NCI-H2081 treated with DMSO at 0.1 percent for 48 hours (cell line): ENCODE measurements at regions not wholly inside any gene's neighbourhood (a gene's known extent, or its start where the extent isn't known, plus 50 kb on each side); places are given as distances from the start of the nearest gene placed in this dataset.
"Not testable (repeated sequence)": the region's sequence is repeated elsewhere in the genome, so short reads cannot be mapped to it uniquely, and the experiment has no call there.

Source experiments
- DNase-seq: peaks from one replicate; lab custom pipeline; 2025; lab: John Stamatoyannopoulos, UW

GRCh38 chr3:70488131-70488530 is 175.7 kb upstream of the MDFIC2 start:
- DNase-seq: no peak

GRCh38 chr3:70486414-70487017 is 174.1 kb upstream of the MDFIC2 start:
- no peak for DNase-seq

GRCh38 chr3:70476174-70476573 is 163.7 kb upstream of the MDFIC2 start:
- DNase-seq: no peak

- DNase-seq: no peak
These were observed 159.3 kb upstream of the MDFIC2 start for GRCh38 chr3:70471464-70472342.

GRCh38 chr3:70466096-70466495 is 153.7 kb upstream of the MDFIC2 start:
- no peak for DNase-seq

GRCh38 chr3:70464876-70465275 is 152.4 kb upstream of the MDFIC2 start:
- no peak for DNase-seq

GRCh38 chr3:70464465-70464864 is 152.0 kb upstream of the MDFIC2 start:
- DNase-seq: no peak

GRCh38 chr3:70450220-70450619 is 137.8 kb upstream of the MDFIC2 start:
- DNase-seq: not testable (repeated sequence)

GRCh38 chr3:70435422-70435821 is 123.0 kb upstream of the MDFIC2 start:
- not testable (repeated sequence) for DNase-seq

- no peak for DNase-seq
These were observed 120.7 kb upstream of the MDFIC2 start for GRCh38 chr3:70433091-70433490.

- DNase-seq: no peak
These were observed 119.5 kb upstream of the MDFIC2 start for GRCh38 chr3:70431911-70432310.

GRCh38 chr3:70426071-70426470 is 113.6 kb upstream of the MDFIC2 start:
- DNase-seq: no peak

- DNase-seq: no peak
These were observed 109.1 kb upstream of the MDFIC2 start for GRCh38 chr3:70421506-70421905.

GRCh38 chr3:70409018-70409417 is 96.6 kb upstream of the MDFIC2 start:
- DNase-seq: no peak

- DNase-seq: no peak
These were observed 87.8 kb upstream of the MDFIC2 start for GRCh38 chr3:70400194-70400593.

- no peak for DNase-seq
These were observed 81.6 kb upstream of the MDFIC2 start for GRCh38 chr3:70393881-70394612.

- no peak for DNase-seq
These were observed 79.8 kb upstream of the MDFIC2 start for GRCh38 chr3:70392227-70392626.

GRCh38 chr3:70387889-70388288 is 75.5 kb upstream of the MDFIC2 start:
- no peak for DNase-seq

- DNase-seq: no peak
These were observed 74.4 kb upstream of the MDFIC2 start for GRCh38 chr3:70386846-70387245.

- no peak for DNase-seq
These were observed 73.6 kb upstream of the MDFIC2 start for GRCh38 chr3:70386043-70386442.

GRCh38 chr3:70383360-70383831 is 71.0 kb upstream of the MDFIC2 start:
- no peak for DNase-seq

- DNase-seq: no peak
These were observed 61.7 kb upstream of the MDFIC2 start for GRCh38 chr3:70374179-70374578.
